HG03095 (cell line): ENCODE measurements at regions not wholly inside any gene's neighbourhood (a gene's known extent, or its start where the extent isn't known, plus 50 kb on each side); places are given as distances from the start of the nearest gene placed in this dataset.

Source experiments
- ATAC-seq: cut with Tn5 transposase; IDR thresholded peaks from one replicate; pipeline ENCODE4 v1.9.1; 2021; ENCODE audit warnings: moderate library complexity; ENCODE audit not compliant: unreplicated experiment

- ATAC-seq: no peak
These were observed 93.0 kb upstream of the PCGF5 start for GRCh38 chr10:91127341-91128082.

- no peak for ATAC-seq
These were observed 85.3 kb upstream of the PCGF5 start for GRCh38 chr10:91135113-91135512.

GRCh38 chr10:91137011-91137643 lies 83.3 kb upstream of the PCGF5 start:
- ATAC-seq: no peak

GRCh38 chr10:91137822-91138221 lies 82.6 kb upstream of the PCGF5 start:
- ATAC-seq: no peak

GRCh38 chr10:91140995-91141549 lies 79.4 kb upstream of the PCGF5 start:
- ATAC-seq: no peak

- ATAC-seq: no peak
These were observed 75.5 kb upstream of the PCGF5 start for GRCh38 chr10:91144961-91145360.

- ATAC-seq: no peak
These were observed 74.3 kb upstream of the PCGF5 start for GRCh38 chr10:91146146-91146545.

- no peak for ATAC-seq
These were observed 70.9 kb upstream of the PCGF5 start for GRCh38 chr10:91149550-91149949.

- ATAC-seq: no peak
These were observed 69.8 kb upstream of the PCGF5 start for GRCh38 chr10:91150631-91151030.

GRCh38 chr10:91153508-91153907 lies 67.0 kb upstream of the PCGF5 start:
- no peak for ATAC-seq

- ATAC-seq: no peak
These were observed 65.6 kb upstream of the PCGF5 start for GRCh38 chr10:91154842-91155241.

- no peak for ATAC-seq
These were observed 64.3 kb upstream of the PCGF5 start for GRCh38 chr10:91156196-91156595.

- ATAC-seq: no peak
These were observed 61.1 kb upstream of the PCGF5 start for GRCh38 chr10:91159254-91159783.

- ATAC-seq: no peak
These were observed 58.4 kb upstream of the PCGF5 start for GRCh38 chr10:91162050-91162494.

GRCh38 chr10:91162495-91163268 lies 57.8 kb upstream of the PCGF5 start:
- peak; percentile 43 for ATAC-seq

- ATAC-seq: peak; percentile 44
These were observed 57.1 kb upstream of the PCGF5 start for GRCh38 chr10:91163269-91163868.

- peak; percentile 26 for ATAC-seq
These were observed 56.5 kb upstream of the PCGF5 start for GRCh38 chr10:91163869-91164474.

- no peak for ATAC-seq
These were observed 55.9 kb upstream of the PCGF5 start for GRCh38 chr10:91164520-91165065.

GRCh38 chr10:91167406-91167805 lies 53.1 kb upstream of the PCGF5 start:
- no peak for ATAC-seq

GRCh38 chr10:91170418-91170817 lies 50.0 kb upstream of the PCGF5 start:
- ATAC-seq: no peak
